Activated CD4-positive, CD25-positive, alpha-beta regulatory T cell treated with anti-CD3 and anti-CD28 coated beads, Interleukin-2, amount 50 U/mL, for 72 hours (primary cell): ENCODE measurements at regions not wholly inside any gene's neighbourhood (a gene's known extent, or its start where the extent isn't known, plus 50 kb on each side); places are given as distances from the start of the nearest gene placed in this dataset.
"Not testable (repeated sequence)": the region's sequence is repeated elsewhere in the genome, so short reads cannot be mapped to it uniquely, and the experiment has no call there.

ENCODE experiments used
- DNase-seq: peaks from one replicate; pipeline ENCODE4 v3.0.0; 2021

- no peak for DNase-seq
Measured at GRCh38 chr15:36117296-36117787, 462.1 kb upstream of the CDIN1 start.

- DNase-seq: no peak
Measured at GRCh38 chr15:36126194-36126593, 453.2 kb upstream of the CDIN1 start.

- DNase-seq: no peak
Measured at GRCh38 chr15:36130641-36131310, 448.6 kb upstream of the CDIN1 start.

DNA sequence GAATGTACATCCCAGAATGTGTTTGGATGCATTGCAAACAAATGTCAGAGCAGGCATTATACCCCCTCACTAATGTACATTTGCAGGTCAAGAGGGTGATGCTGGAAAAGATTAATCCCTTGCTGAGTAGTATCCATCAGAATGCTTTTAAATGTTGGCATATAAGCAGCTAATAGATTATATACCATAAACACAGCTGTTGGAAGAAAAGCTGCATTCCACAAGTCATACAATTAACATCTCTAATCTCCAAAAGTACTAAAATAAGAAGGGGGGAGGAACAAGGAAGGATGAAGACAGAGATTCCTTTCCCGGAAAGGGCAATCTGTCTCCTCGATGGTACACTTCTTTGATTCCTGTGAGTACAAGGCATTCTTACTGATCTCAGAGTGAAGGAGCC lies 445.7 kb upstream of the CDIN1 start:
- DNase-seq: no peak

- DNase-seq: no peak
Measured at GRCh38 chr15:36136049-36136448, 443.4 kb upstream of the CDIN1 start.

- DNase-seq: no peak
Measured at GRCh38 chr15:36152936-36153335, 426.5 kb upstream of the CDIN1 start.

GRCh38 chr15:36156879-36157427 lies 422.5 kb upstream of the CDIN1 start:
- no peak for DNase-seq

- DNase-seq: no peak
Measured at GRCh38 chr15:36160351-36160750, 419.1 kb upstream of the CDIN1 start.

GRCh38 chr15:36161108-36161507 lies 418.3 kb upstream of the CDIN1 start:
- DNase-seq: no peak

DNA sequence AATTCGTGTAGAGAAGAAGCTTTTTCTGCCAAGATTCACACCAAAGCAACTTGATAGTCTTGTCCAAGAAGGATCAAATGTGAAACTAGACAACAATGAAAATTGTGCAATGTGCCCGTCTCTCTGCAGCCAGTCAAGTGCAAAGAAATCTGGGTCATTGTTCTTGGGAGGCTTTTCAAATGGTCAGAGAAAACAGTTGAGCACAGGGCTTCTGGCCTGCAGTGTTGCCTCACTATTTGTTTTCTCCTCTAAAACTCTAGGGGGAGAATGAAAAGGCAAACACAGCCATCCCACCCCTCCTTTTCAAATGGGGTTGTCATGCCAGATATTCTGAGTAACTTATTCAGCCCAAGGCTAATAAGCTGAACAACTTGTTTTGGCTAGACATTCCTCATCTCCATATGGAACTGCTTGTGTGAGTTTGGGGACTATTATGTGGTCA lies 417.6 kb upstream of the CDIN1 start:
- no peak for DNase-seq

- DNase-seq: not testable (repeated sequence)
Measured at GRCh38 chr15:36163983-36164382, 415.4 kb upstream of the CDIN1 start.

DNA sequence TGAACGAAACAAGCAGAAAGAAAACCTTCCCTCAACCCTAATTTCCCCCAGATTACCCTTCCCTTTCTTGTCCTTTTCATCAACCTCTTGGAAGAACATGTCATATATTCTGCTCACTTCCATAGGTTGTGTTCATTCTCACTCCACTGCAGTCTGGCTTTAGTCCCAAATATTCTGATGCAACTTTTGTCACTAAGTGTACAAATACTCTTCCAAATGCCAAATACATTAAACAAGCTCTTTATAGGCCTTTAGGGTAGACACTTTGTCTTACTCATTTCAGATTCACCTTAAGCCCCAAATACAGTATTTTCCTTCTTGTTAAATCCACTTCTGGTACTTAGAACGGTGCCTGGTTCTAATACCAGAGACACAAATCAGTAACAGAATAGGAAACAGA lies 406.5 kb upstream of the CDIN1 start:
- DNase-seq: no peak

- DNase-seq: no peak
Measured at GRCh38 chr15:36175186-36175740, 404.2 kb upstream of the CDIN1 start.

DNA sequence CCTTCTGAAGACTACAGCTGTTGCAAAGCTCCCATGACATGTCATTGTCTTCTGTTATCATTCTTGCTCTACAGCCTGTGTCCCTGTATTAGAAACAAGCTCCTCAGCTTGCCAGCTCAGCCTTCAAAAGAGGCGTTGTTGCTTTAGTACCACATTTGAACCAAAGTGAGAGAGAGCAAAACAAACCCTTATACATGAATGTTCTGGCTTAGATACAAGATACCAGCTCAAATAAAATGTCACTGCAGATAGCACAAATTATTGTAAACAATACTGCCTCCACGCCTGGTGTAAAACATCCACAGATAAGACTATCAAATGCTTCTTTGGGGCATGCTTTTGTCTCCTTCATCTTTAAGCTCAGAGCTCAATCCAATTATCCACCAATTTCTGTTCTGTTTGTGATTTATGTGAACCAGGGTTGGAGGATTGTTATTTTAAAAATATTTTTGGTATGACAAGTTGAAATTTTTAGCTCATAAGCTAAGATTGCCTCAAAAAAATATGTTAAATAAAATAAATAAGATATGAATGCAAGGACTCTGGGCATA lies 403.6 kb upstream of the CDIN1 start:
- no peak for DNase-seq

GRCh38 chr15:36177590-36178302 lies 401.7 kb upstream of the CDIN1 start:
- DNase-seq: no peak

- no peak for DNase-seq
Measured at GRCh38 chr15:36178303-36178633, 401.2 kb upstream of the CDIN1 start.

- DNase-seq: no peak
Measured at GRCh38 chr15:36183201-36183600, 396.2 kb upstream of the CDIN1 start.

DNA sequence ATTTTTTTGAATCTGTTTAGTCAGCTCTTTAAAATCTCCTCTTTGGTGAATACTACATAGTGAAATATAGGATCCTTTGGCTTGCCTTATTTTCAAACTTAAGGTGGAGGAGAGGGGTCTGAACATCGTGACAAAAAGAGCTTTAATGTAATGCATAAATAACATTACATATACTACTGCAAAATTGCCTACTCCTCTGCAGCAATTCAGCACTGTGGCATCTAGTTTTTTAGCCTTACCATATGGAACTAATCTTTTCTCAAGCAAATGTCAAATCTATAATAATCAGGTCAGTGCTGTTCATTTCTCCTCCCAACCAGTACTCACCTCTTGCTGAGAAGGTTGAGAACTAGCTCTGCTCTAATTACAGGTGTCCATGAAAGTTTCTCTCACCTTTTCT lies 394.0 kb upstream of the CDIN1 start:
- DNase-seq: no peak

- no peak for DNase-seq
Measured at GRCh38 chr15:36185845-36186244, 393.6 kb upstream of the CDIN1 start.

DNA sequence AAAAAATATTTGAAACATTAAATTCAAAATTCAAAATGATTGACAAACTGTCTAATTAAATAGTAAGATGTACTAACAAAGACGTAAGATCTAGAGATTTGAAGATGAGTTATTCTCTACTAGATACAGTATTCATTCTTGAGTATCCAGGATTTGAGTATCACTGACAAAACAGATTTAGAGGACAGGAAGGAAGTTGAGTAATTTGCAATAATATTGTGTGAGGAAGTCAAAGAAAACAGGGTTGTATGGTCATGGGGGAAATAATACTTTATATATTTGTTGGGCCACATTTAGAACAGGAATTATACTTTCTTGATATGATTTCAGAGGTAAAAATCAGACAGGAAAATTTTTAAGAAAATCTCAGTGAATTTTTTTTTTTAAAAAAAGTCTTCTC lies 393.1 kb upstream of the CDIN1 start:
- no peak for DNase-seq

DNA sequence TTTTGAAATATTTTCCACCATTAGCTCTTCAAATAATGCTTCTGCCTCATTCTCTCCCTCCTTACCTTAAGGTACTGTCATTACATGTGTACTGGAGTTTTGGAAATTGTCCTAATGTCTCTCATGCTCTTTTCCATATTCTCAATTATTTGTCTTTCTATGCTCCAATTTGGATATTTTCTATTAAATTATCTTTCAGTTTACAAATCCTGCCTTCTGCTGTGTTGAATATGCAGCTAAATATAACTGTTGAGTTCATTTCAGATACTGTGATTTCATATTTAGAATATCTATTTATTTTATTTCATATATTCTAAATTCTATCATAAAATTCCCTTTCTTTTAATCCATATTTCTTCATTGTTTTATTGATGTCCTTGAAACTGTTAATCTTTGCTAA lies 388.0 kb upstream of the CDIN1 start:
- DNase-seq: no peak

DNA sequence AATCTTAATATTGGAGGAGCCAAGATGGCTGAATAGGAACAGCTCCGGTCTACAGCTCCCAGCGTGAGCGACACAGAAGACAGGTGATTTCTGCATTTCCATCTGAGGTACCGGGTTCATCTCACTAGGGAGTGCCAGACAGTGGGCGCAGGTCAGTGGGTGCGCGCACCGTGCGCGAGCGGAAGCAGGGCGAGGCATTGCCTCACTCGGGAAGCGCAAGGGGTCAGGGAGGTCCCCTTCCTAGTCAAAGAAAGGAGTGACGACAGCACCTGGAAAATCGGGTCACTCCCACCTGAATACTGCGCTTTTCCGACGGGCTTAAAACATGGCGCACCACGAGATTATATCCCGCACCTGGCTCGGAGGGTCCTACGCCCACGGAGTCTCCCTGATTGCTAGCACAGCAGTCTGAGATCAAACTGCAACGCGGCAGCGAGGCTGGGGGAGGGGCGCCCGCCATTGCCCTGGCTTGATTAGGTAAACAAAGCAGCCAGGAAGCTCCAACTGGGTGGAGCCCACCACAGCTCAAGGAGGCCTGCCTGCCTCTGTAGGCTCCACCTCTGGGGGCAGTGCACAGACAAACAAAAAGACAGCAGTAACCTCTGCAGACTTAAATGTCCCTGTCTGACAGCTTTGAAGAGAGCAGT lies 383.9 kb upstream of the CDIN1 start:
- DNase-seq: not testable (repeated sequence)
